ENCODE measurements at regions not wholly inside any gene's neighbourhood (a gene's known extent, or its start where the extent isn't known, plus 50 kb on each side); places are given as distances from the start of the nearest gene placed in this dataset.
"Not testable (repeated sequence)": the region's sequence is repeated elsewhere in the genome, so short reads cannot be mapped to it uniquely, and the experiment has no call there.

GRCh38 chr4:186979961-186980745 is 256.5 kb upstream of the FAT1 start:
- DNase-seq (ENCODE audit: low spot score) = no peak

GRCh38 chr4:186981161-186981560 is 257.5 kb upstream of the FAT1 start:
- no peak for DNase-seq (ENCODE audit: low spot score)

- no peak for DNase-seq (ENCODE audit: low spot score)
Measured at GRCh38 chr4:186982160-186982559, 258.5 kb upstream of the FAT1 start.

GRCh38 chr4:186984105-186984644 is 260.5 kb upstream of the FAT1 start:
- no peak for DNase-seq (ENCODE audit: low spot score)

GRCh38 chr4:186999686-187000085 is 276.0 kb upstream of the FAT1 start:
- DNase-seq (ENCODE audit: low spot score) = no peak

GRCh38 chr4:187000281-187000680 is 276.6 kb upstream of the FAT1 start:
- no peak for DNase-seq (ENCODE audit: low spot score)

GRCh38 chr4:187002133-187002532 is 278.5 kb upstream of the FAT1 start:
- DNase-seq (ENCODE audit: low spot score) = not testable (repeated sequence)

- no peak for DNase-seq (ENCODE audit: low spot score)
Measured at GRCh38 chr4:187004628-187005027, 281.0 kb upstream of the FAT1 start.

GRCh38 chr4:187006189-187006618 is 282.5 kb upstream of the FAT1 start:
- no peak for DNase-seq (ENCODE audit: low spot score)

- DNase-seq (ENCODE audit: low spot score) = no peak
Measured at GRCh38 chr4:187010052-187010451, 286.4 kb upstream of the FAT1 start.

GRCh38 chr4:187016101-187016500 is 292.4 kb upstream of the FAT1 start:
- DNase-seq (ENCODE audit: low spot score) = no peak

GRCh38 chr4:187017147-187017546 is 293.5 kb upstream of the FAT1 start:
- DNase-seq (ENCODE audit: low spot score) = no peak

GRCh38 chr4:187019896-187020295 is 296.2 kb upstream of the FAT1 start:
- no peak for DNase-seq (ENCODE audit: low spot score)

- no peak for DNase-seq (ENCODE audit: low spot score)
Measured at GRCh38 chr4:187020676-187021075, 297.0 kb upstream of the FAT1 start.

GRCh38 chr4:187021436-187022205 is 298.0 kb upstream of the FAT1 start:
- DNase-seq (ENCODE audit: low spot score) = no peak

- no peak for DNase-seq (ENCODE audit: low spot score)
Measured at GRCh38 chr4:187027272-187027671, 303.6 kb upstream of the FAT1 start.

- DNase-seq (ENCODE audit: low spot score) = no peak
Measured at GRCh38 chr4:187042251-187042650, 318.6 kb upstream of the FAT1 start.

- no peak for DNase-seq (ENCODE audit: low spot score)
Measured at GRCh38 chr4:187046471-187046870, 322.8 kb upstream of the FAT1 start.

- no peak for DNase-seq (ENCODE audit: low spot score)
Measured at GRCh38 chr4:187059021-187059420, 335.4 kb upstream of the FAT1 start.

- no peak for DNase-seq (ENCODE audit: low spot score)
Measured at GRCh38 chr4:187059895-187060294, 336.2 kb upstream of the FAT1 start.

- DNase-seq (ENCODE audit: low spot score) = no peak
Measured at GRCh38 chr4:187060551-187060950, 336.9 kb upstream of the FAT1 start.

- DNase-seq (ENCODE audit: low spot score) = no peak
Measured at GRCh38 chr4:187063251-187063650, 339.6 kb upstream of the FAT1 start.

- no peak for DNase-seq (ENCODE audit: low spot score)
Measured at GRCh38 chr4:187064033-187064432, 340.4 kb upstream of the FAT1 start.
